Mesenteric fat pad (tissue), 1 donor: ENCODE measurements at regions not wholly inside any gene's neighbourhood (a gene's known extent, or its start where the extent isn't known, plus 50 kb on each side); places are given as distances from the start of the nearest gene placed in this dataset.
"Not testable (repeated sequence)": the region's sequence is repeated elsewhere in the genome, so short reads cannot be mapped to it uniquely, and the experiment has no call there.

Experiments
- DNase-seq: peaks from one replicate; pipeline ENCODE4 v3.0.0-alpha.2; 2020; ENCODE audit warnings: low spot score
- donor health status: DM: yes; HTN: yes; CAD: no.

GRCh38 chr2:226179010-226179409 is 620.6 kb downstream of the IRS1 start:
- DNase-seq = no peak

- no peak for DNase-seq
Measured at GRCh38 chr2:226176283-226176984, 623.2 kb downstream of the IRS1 start.

- DNase-seq = no peak
Measured at GRCh38 chr2:226174390-226174789, 625.2 kb downstream of the IRS1 start.

- DNase-seq = no peak
Measured at GRCh38 chr2:226172939-226173338, 626.7 kb downstream of the IRS1 start.

GRCh38 chr2:226172309-226172708 is 627.3 kb downstream of the IRS1 start:
- no peak for DNase-seq

GRCh38 chr2:226169751-226170581 is 629.7 kb downstream of the IRS1 start:
- no peak for DNase-seq

- no peak for DNase-seq
Measured at GRCh38 chr2:226168496-226169160, 631.0 kb downstream of the IRS1 start.

GRCh38 chr2:226164512-226164911 is 635.1 kb downstream of the IRS1 start:
- DNase-seq = no peak

GRCh38 chr2:226160617-226161016 is 639.0 kb downstream of the IRS1 start:
- DNase-seq = not testable (repeated sequence)

- no peak for DNase-seq
Measured at GRCh38 chr2:226159875-226160479, 639.6 kb downstream of the IRS1 start.

- no peak for DNase-seq
Measured at GRCh38 chr2:226158940-226159339, 640.7 kb downstream of the IRS1 start.

GRCh38 chr2:226158229-226158628 is 641.4 kb downstream of the IRS1 start:
- no peak for DNase-seq

- no peak for DNase-seq
Measured at GRCh38 chr2:226155093-226155875, 644.3 kb downstream of the IRS1 start.

GRCh38 chr2:226154610-226155009 is 645.0 kb downstream of the IRS1 start:
- no peak for DNase-seq

- DNase-seq = no peak
Measured at GRCh38 chr2:226153553-226153952, 646.1 kb downstream of the IRS1 start.

- no peak for DNase-seq
Measured at GRCh38 chr2:226151157-226151556, 648.5 kb downstream of the IRS1 start.

- no peak for DNase-seq
Measured at GRCh38 chr2:226143091-226143490, 656.5 kb downstream of the IRS1 start.

- DNase-seq = no peak
Measured at GRCh38 chr2:226142463-226142862, 657.2 kb downstream of the IRS1 start.

GRCh38 chr2:226140594-226140993 is 659.0 kb downstream of the IRS1 start:
- DNase-seq = no peak

- no peak for DNase-seq
Measured at GRCh38 chr2:226139759-226140158, 659.9 kb downstream of the IRS1 start.
